ENCODE measurements at regions not wholly inside any gene's neighbourhood (a gene's known extent, or its start where the extent isn't known, plus 50 kb on each side); places are given as distances from the start of the nearest gene placed in this dataset.

DNA sequence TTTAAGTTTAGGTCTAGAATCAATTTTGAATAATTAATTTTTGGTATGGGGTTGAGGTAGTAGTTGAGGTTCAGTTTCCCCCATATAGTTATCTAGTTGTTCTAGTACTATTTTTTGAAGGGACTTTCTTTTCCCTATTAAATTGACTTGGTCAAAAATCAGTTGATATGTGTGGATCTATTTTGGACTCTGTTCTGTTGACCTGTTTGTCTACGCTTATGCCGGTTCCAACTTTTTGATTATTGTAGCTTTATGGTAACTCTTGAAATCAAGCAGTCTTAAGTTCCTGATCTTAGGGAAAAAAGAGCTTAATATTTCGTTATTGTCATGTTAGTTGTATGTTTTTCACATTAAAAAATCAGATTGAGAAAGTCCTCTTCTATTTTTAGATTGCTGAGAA, 60.7 kb downstream of the FOXD2 start (continued):
- TF ChIP-seq GTF2F1 (IDR thresholded peaks at IDR 0.05; ENCODE audit: borderline replicate concordance, low read depth, low read length) (no peak), KDM4A (IDR thresholded peaks at IDR 0.05; ENCODE audit: low read depth, low read length, severe bottlenecking) (no peak), KDM1A (IDR thresholded peaks at IDR 0.05; ENCODE audit: borderline replicate concordance, low read length) (no peak), CBX5 (IDR thresholded peaks at IDR 0.05; ENCODE audit: low read depth, low read length) (no peak), HDAC2 (IDR thresholded peaks at IDR 0.05; ENCODE audit: borderline replicate concordance in 1 of 2, low read depth in 2 of 2, low read length in 2 of 2) (no peak), ASH2L (IDR thresholded peaks at IDR 0.05; ENCODE audit: low read length) (no peak), SUZ12 (IDR thresholded peaks at IDR 0.05; ENCODE audit: low read length) (no peak)
- TF ChIP-seq, protein P1, sequence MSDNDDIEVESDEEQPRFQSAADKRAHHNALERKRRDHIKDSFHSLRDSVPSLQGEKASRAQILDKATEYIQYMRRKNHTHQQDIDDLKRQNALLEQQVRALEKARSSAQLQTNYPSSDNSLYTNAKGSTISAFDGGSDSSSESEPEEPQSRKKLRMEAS (IDR thresholded peaks at IDR 0.05): no peak

Data from H1 (cell line).